HT-29 (cell line): ENCODE measurements at regions not wholly inside any gene's neighbourhood (a gene's known extent, or its start where the extent isn't known, plus 50 kb on each side); places are given as distances from the start of the nearest gene placed in this dataset.

ENCODE experiments used
- DNase-seq: peaks from one replicate; pipeline ENCODE4 v3.0.0-alpha.2; 2015; ENCODE audit warnings: low spot score

- no peak for DNase-seq
Measured at GRCh38 chr1:63038586-63038985, 254.7 kb downstream of the ATG4C start.

GRCh38 chr1:63041660-63042059 lies 257.7 kb downstream of the ATG4C start:
- no peak for DNase-seq

GRCh38 chr1:63042278-63042677 lies 258.3 kb downstream of the ATG4C start:
- DNase-seq, result no peak

GRCh38 chr1:63046539-63046938 lies 262.6 kb downstream of the ATG4C start:
- no peak for DNase-seq

- DNase-seq, result no peak
Measured at GRCh38 chr1:63049135-63049534, 265.2 kb downstream of the ATG4C start.

GRCh38 chr1:63051356-63051755 lies 267.4 kb downstream of the ATG4C start:
- no peak for DNase-seq

GRCh38 chr1:63051886-63052285 lies 268.0 kb downstream of the ATG4C start:
- no peak for DNase-seq

GRCh38 chr1:63054184-63054583 lies 268.2 kb upstream of the FOXD3 start:
- DNase-seq, result no peak

- DNase-seq, result no peak
Measured at GRCh38 chr1:63063367-63063766, 259.0 kb upstream of the FOXD3 start.

GRCh38 chr1:63064135-63064534 lies 258.2 kb upstream of the FOXD3 start:
- no peak for DNase-seq

GRCh38 chr1:63068626-63069025 lies 253.7 kb upstream of the FOXD3 start:
- DNase-seq, result no peak

GRCh38 chr1:63069214-63069613 lies 253.2 kb upstream of the FOXD3 start:
- DNase-seq, result no peak

GRCh38 chr1:63073309-63074306 lies 248.8 kb upstream of the FOXD3 start:
- DNase-seq, result peak; percentile 2

GRCh38 chr1:63074321-63074720 lies 248.0 kb upstream of the FOXD3 start:
- DNase-seq, result no peak

GRCh38 chr1:63082766-63083165 lies 239.6 kb upstream of the FOXD3 start:
- no peak for DNase-seq

GRCh38 chr1:63087966-63088365 lies 234.4 kb upstream of the FOXD3 start:
- peak; percentile 28 for DNase-seq

- DNase-seq, result no peak
Measured at GRCh38 chr1:63099188-63099587, 223.2 kb upstream of the FOXD3 start.

- no peak for DNase-seq
Measured at GRCh38 chr1:63101336-63101735, 221.0 kb upstream of the FOXD3 start.

GRCh38 chr1:63103682-63104081 lies 218.7 kb upstream of the FOXD3 start:
- DNase-seq, result no peak

- DNase-seq, result no peak
Measured at GRCh38 chr1:63107066-63107465, 215.3 kb upstream of the FOXD3 start.

GRCh38 chr1:63108206-63108605 lies 214.2 kb upstream of the FOXD3 start:
- no peak for DNase-seq

- no peak for DNase-seq
Measured at GRCh38 chr1:63112155-63112900, 210.0 kb upstream of the FOXD3 start.

- DNase-seq, result no peak
Measured at GRCh38 chr1:63115527-63115926, 206.8 kb upstream of the FOXD3 start.
